Muscle layer of colon (tissue), 2 donors: ENCODE measurements at regions not wholly inside any gene's neighbourhood (a gene's known extent, or its start where the extent isn't known, plus 50 kb on each side); places are given as distances from the start of the nearest gene placed in this dataset.
"Not testable (repeated sequence)": the region's sequence is repeated elsewhere in the genome, so short reads cannot be mapped to it uniquely, and the experiment has no call there.

ENCODE experiments used
- H3K27ac ChIP-seq: one replicate; pipeline ENCODE4 v1.7.0; 2013; ENCODE audit warnings: low read depth, mild to moderate bottlenecking, low read length, moderate library complexity
- H3K27me3 ChIP-seq, 2 donors: one replicate each; pipeline ENCODE4 v1.7.0; 2013; ENCODE audit warnings: low read length in 2 of 2, mild to moderate bottlenecking in 2 of 2; ENCODE audit not compliant: insufficient read depth in 2 of 2, control insufficient read depth in 1 of 2
- H3K36me3 ChIP-seq: one replicate; pipeline ENCODE4 v1.7.0; 2013; ENCODE audit warnings: mild to moderate bottlenecking, low read length; ENCODE audit not compliant: insufficient read depth
- H3K4me1 ChIP-seq: one replicate; pipeline ENCODE4 v1.7.0; 2013; ENCODE audit warnings: mild to moderate bottlenecking, low read length; ENCODE audit not compliant: insufficient read depth
- H3K4me3 ChIP-seq, 2 donors: one replicate each; pipeline ENCODE4 v1.7.0; 2013; ENCODE audit warnings: low read length in 2 of 2, low read depth in 1 of 2, mild to moderate bottlenecking in 1 of 2, moderate library complexity in 1 of 2
- H3K9ac ChIP-seq: one replicate; pipeline ENCODE4 v1.7.0; 2013; ENCODE audit warnings: low read length
- H3K9me3 ChIP-seq: one replicate; pipeline ENCODE4 v1.7.0; 2013; ENCODE audit warnings: mild to moderate bottlenecking, low read length
- donor health status: abdominal sarcoma.
- donor health status: Adenocarcinoma of cecum.

GRCh38 chr3:144023543-144023942, 51.9 kb downstream of the DIPK2A start:
- H3K27ac ChIP-seq, H3K4me3 ChIP-seq, H3K36me3 ChIP-seq, H3K9ac ChIP-seq, H3K4me1 ChIP-seq, H3K27me3 ChIP-seq, H3K9me3 ChIP-seq: not testable (repeated sequence)

DNA sequence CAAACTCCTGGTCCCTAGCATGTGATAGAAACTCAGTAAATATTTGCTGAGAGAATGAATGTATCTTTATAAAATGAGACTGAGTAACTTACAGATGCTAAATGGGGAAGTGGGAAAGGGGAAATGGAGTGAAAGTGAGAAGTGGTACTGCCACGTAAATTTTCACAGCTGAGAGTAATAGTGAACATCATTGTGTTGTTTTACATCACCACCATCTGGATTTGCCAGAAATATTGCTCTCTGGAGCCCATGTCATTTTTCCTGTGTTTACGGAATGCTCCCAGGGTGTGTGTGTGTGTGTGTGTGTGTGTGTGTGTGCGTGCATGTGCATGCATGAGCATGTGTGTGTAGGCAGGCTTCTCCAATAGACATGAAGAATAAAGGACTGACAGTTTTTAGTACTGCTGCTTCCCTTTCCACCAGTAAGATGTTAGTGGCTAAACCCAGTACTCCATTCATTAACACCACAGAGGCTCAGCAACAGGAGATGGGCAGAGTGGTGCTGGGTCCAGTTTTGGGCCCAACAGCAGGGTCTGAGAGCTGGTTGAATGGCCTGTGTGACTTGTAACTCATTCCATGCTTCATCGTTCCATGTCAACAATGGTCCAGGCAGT, 57.3 kb downstream of the DIPK2A start:
- peaks cover 14% of the 10 kb centered on the region for H3K4me1 ChIP-seq
- H3K4me3 ChIP-seq: no peak overlapping the region
- no peaks in the 10 kb centered on the region for H3K9me3 ChIP-seq
- H3K36me3 ChIP-seq: no peaks in the 10 kb centered on the region
- H3K27ac ChIP-seq: no peak overlapping the region
- H3K9ac ChIP-seq: no peak overlapping the region
- H3K27me3 ChIP-seq: no peaks in the 10 kb centered on the region

DNA sequence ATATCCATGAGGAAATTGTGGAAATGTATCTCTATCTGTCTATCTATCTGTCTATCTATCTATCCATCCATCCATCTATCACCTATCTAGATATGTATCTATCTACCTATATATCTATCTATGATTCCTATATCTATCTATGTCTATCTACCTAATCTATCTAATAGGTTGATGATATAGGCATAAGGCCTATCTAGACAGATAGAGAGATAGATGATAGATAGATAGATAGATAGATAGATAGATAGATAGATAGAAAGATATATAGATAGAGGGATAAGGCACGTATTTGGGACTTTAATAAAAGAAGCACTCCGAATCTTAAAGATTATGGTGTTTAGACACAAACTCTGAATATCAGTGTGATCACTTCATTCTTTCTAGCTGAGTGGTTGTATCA, 58.1 kb downstream of the DIPK2A start:
- H3K27me3 ChIP-seq: no peaks in the 10 kb centered on the region
- no peak overlapping the region for H3K27ac ChIP-seq

DNA sequence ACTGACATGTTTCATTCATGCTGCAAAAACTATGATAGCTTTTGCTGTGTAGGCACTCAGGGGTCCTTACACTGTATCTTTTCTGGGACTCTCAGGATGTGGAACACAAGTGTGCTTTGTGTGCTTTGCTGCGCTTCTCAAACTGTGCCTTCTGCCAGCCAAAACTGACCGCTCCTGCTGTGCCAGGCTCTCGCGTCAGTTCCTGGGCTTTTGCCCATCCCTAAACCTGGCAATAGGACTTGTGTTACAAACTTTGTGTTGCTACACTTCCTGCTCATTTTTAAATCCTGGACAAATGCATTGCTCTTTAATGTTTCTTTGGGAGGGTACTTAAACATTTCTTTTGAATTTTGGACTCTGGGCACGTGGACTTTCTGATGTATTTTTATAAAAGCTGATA, 60.3 kb downstream of the DIPK2A start:
- no peak overlapping the region for H3K27ac ChIP-seq

More for the DNA sequence above, 58.1 kb downstream of the DIPK2A start:
- Histone ChIP-seq H3K9ac (no peak overlapping the region), H3K36me3 (no peaks in the 10 kb centered on the region), H3K4me1 (peaks cover 14% of the 10 kb centered on the region), H3K9me3 (no peaks in the 10 kb centered on the region), H3K4me3 (no peak overlapping the region)

DNA sequence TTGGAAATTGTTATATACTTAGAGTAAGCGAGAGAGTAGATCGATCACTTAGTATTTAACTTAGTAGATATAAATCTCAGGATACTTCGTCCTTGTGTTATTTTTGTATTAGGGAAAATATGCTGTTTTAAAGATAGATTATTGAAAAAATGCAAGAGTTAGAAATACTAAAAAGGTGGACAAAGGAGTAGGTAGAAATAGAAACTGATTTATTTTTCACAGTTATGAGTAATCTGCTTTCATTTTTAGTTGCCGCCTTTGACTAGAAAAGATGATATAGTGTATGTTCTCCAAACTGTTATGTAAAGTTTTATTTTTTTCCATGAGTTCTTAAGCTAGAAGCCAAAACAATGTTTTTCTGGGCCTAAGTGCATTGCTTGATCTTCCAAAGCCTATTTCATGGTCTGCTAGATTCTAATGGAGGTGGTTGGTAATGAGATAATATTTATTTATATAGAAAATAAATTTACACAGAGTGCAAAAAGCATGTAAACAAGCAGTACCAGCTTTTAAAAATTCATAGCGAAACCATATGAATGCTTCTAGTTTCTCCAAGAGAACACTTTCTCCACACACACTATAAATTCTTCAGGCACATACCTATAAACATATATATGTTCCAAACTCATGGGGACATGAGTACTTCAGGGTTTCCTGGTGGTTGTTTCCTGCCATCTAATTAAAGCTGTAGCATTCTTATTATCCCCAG, 61.1 kb downstream of the DIPK2A start:
- no peak overlapping the region for H3K27ac ChIP-seq

More for the DNA sequence above, 60.3 kb downstream of the DIPK2A start:
- H3K4me3 ChIP-seq: no peak overlapping the region
- no peaks in the 10 kb centered on the region for H3K9me3 ChIP-seq
- no peaks in the 10 kb centered on the region for H3K36me3 ChIP-seq
- H3K27me3 ChIP-seq: no peaks in the 10 kb centered on the region
- H3K4me1 ChIP-seq: peaks cover 14% of the 10 kb centered on the region
- H3K9ac ChIP-seq: no peak overlapping the region

GRCh38 chr3:144033240-144033589, 61.6 kb downstream of the DIPK2A start:
- Histone ChIP-seq H3K36me3 (no peaks in the 10 kb centered on the region), H3K9ac (no peak overlapping the region), H3K4me1 (peaks cover 14% of the 10 kb centered on the region), H3K27ac (no peak overlapping the region), H3K9me3 (no peaks in the 10 kb centered on the region), H3K27me3 (no peaks in the 10 kb centered on the region), H3K4me3 (no peak overlapping the region)

More for the DNA sequence above, 61.1 kb downstream of the DIPK2A start:
- no peak overlapping the region for H3K9ac ChIP-seq
- H3K4me1 ChIP-seq: peaks cover 14% of the 10 kb centered on the region
- H3K9me3 ChIP-seq: no peaks in the 10 kb centered on the region
- no peak overlapping the region for H3K4me3 ChIP-seq
- no peaks in the 10 kb centered on the region for H3K36me3 ChIP-seq
- no peaks in the 10 kb centered on the region for H3K27me3 ChIP-seq

- H3K27me3 ChIP-seq: no peaks in the 10 kb centered on the region
- no peaks in the 10 kb centered on the region for H3K36me3 ChIP-seq
- no peak overlapping the region for H3K4me3 ChIP-seq
- H3K9ac ChIP-seq: no peak overlapping the region
- H3K27ac ChIP-seq: no peak overlapping the region
- H3K9me3 ChIP-seq: no peaks in the 10 kb centered on the region
- H3K4me1 ChIP-seq: peaks cover 14% of the 10 kb centered on the region
Measured at GRCh38 chr3:144033863-144034262, 62.2 kb downstream of the DIPK2A start.

DNA sequence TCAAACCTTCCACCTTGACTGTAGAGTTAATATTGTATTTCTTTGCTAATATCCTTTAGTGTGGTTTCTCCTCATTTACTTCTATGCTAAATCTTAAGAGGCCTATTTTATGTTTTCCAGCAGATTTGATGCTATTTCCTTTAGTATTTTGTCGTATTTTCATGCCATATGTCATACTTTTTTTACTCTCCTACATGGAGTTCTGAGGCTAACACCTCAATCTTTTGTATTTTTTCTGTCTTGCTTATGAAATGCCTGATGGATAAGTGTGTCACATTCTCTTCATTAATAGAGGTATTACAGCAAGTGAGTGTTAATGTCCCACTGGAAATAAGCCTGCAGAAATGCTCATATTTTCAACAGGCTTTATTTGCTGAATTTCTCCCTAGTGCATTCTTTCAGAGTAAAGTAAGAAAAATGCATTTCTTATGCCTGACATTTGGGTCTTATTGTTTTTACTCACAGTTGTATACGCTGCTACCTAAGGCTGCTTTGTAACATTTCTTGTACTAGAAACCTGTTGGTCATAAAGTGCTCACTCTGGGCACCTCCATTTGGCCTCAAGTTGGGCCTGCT, 63.2 kb downstream of the DIPK2A start:
- H3K27ac ChIP-seq: no peak overlapping the region
- no peaks in the 10 kb centered on the region for H3K27me3 ChIP-seq
- no peaks in the 10 kb centered on the region for H3K36me3 ChIP-seq
- no peak overlapping the region for H3K9ac ChIP-seq
- no peak overlapping the region for H3K4me3 ChIP-seq
- H3K9me3 ChIP-seq: no peaks in the 10 kb centered on the region
- peaks cover 14% of the 10 kb centered on the region for H3K4me1 ChIP-seq

DNA sequence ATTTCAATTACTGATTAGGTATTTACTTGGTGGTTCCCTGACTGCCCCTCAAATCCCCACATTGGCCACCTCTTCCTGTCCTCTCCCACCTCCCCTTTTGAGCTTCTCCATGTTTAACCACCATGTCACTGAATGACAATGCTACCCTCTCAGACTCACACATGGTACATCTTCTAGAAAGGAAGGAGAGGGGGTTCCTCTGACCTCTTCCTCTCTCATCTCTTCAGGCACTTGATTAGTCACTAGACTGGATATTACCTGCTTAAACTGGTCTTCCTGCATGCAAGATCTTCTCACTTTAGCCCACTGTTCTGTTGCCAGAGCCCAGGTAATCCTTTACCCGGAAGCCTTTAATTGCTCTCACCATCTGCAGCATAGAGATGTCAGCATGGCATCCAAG, 64.9 kb downstream of the DIPK2A start:
- Histone ChIP-seq H3K9ac (no peak overlapping the region), H3K36me3 (no peaks in the 10 kb centered on the region), H3K9me3 (no peaks in the 10 kb centered on the region), H3K27me3 (no peaks in the 10 kb centered on the region), H3K4me3 (no peak overlapping the region), H3K27ac (no peak overlapping the region), H3K4me1 (peaks cover 11% of the 10 kb centered on the region)

DNA sequence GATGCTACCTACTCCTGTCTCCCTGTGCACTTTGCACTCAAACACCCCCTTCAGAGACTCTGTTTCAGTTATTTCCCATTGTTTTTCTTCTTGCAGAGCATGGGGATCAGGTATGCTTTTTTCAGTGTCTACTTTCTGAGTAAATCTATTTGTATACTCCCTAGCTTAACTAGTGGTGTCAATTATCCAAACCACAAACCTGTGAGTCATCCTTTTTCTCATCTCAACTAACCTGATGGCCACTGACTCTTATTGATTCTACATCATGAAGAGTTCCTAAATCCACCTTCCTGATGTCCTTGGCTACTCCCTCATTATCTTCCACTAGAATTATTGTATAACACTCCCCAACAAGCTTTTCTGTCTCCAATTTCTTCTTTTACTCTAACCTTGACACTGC, 68.0 kb downstream of the DIPK2A start:
- Histone ChIP-seq H3K36me3 (no peaks in the 10 kb centered on the region), H3K27me3 (no peaks in the 10 kb centered on the region), H3K9me3 (no peaks in the 10 kb centered on the region), H3K27ac (no peak overlapping the region), H3K9ac (no peak overlapping the region), H3K4me1 (no peaks in the 10 kb centered on the region), H3K4me3 (no peak overlapping the region)

- no peak overlapping the region for H3K4me3 ChIP-seq
- no peaks in the 10 kb centered on the region for H3K36me3 ChIP-seq
- H3K27ac ChIP-seq: no peak overlapping the region
- no peaks in the 10 kb centered on the region for H3K27me3 ChIP-seq
- no peaks in the 10 kb centered on the region for H3K9me3 ChIP-seq
- H3K4me1 ChIP-seq: no peaks in the 10 kb centered on the region
- H3K9ac ChIP-seq: no peak overlapping the region
Measured at GRCh38 chr3:144041960-144042556, 70.4 kb downstream of the DIPK2A start.
